Osteoblast (primary cell): ENCODE measurements at regions not wholly inside any gene's neighbourhood (a gene's known extent, or its start where the extent isn't known, plus 50 kb on each side); places are given as distances from the start of the nearest gene placed in this dataset.

Experiments used
- DNase-seq: peaks from one replicate; pipeline ENCODE4 v3.0.0; 2011; ENCODE audit warnings: low spot score, mixed read lengths; ENCODE audit not compliant: insufficient read length; ENCODE audit errors: missing footprints
- H2AFZ ChIP-seq: 2 replicates; pipeline ENCODE4 v1.6.0; 2011; ENCODE audit warnings: mild to moderate bottlenecking, low read length
- H3K27ac ChIP-seq: 2 replicates; pipeline ENCODE4 v1.5.1; 2011; ENCODE audit warnings: mild to moderate bottlenecking, low read depth, low read length, moderate library complexity
- H3K27me3 ChIP-seq: 2 replicates; pipeline ENCODE4 v1.6.0; 2012; ENCODE audit warnings: mild to moderate bottlenecking, control low read depth, inconsistent platforms, low read length, moderate library complexity; ENCODE audit not compliant: insufficient read depth
- H3K36me3 ChIP-seq: 2 replicates; pipeline ENCODE4 v1.5.1; 2011; ENCODE audit warnings: mild to moderate bottlenecking, low read length, control low read depth, moderate library complexity; ENCODE audit not compliant: insufficient read depth
- H3K4me1 ChIP-seq: 2 replicates; pipeline ENCODE4 v1.5.1; 2011; ENCODE audit warnings: mild to moderate bottlenecking, low read length, control low read depth, moderate library complexity; ENCODE audit not compliant: insufficient read depth
- H3K4me2 ChIP-seq: 2 replicates; pipeline ENCODE4 v1.6.0; 2011; ENCODE audit warnings: mild to moderate bottlenecking, low read length; ENCODE audit not compliant: insufficient read depth
- H3K4me3 ChIP-seq: fragments of 200-600 bp; sonication (generic); 3 replicates; pipeline ENCODE4 v1.5.1; 2012; ENCODE audit warnings: mild to moderate bottlenecking, low read length, inconsistent platforms; ENCODE audit not compliant: insufficient read depth
- H3K79me2 ChIP-seq: 2 replicates; pipeline ENCODE4 v1.6.0; 2012; ENCODE audit warnings: mild to moderate bottlenecking, low read length, control low read depth, inconsistent platforms; ENCODE audit not compliant: insufficient read depth
- H3K9me3 ChIP-seq: 2 replicates; pipeline ENCODE4 v1.5.1; 2011; ENCODE audit warnings: low read depth, low read length, control low read depth
- H4K20me1 ChIP-seq: 2 replicates; pipeline ENCODE4 v1.6.0; 2012; ENCODE audit warnings: mild to moderate bottlenecking, low read length, control low read depth; ENCODE audit not compliant: insufficient read depth
- CTCF ChIP-seq: IDR thresholded peaks from 2 replicates; pipeline ENCODE4 v1.5.1; 2011; ENCODE audit warnings: mild to moderate bottlenecking, low read depth, low read length, moderate library complexity; ENCODE audit errors: extremely low read depth

- no peak for DNase-seq
- Histone ChIP-seq H3K36me3 (no peaks in the 10 kb centered on the region), H3K9me3 (peaks cover 4% of the 10 kb centered on the region), H2AFZ (no peak overlapping the region), H3K27me3 (no peaks in the 10 kb centered on the region), H3K4me2 (no peak overlapping the region), H3K27ac (no peak overlapping the region), H3K4me3 (no peak overlapping the region), H3K79me2 (no peaks in the 10 kb centered on the region), H4K20me1 (no peaks in the 10 kb centered on the region), H3K4me1 (no peaks in the 10 kb centered on the region)
- no peak for TF ChIP-seq CTCF
Observed at GRCh38 chr9:74369844-74370243, 127.3 kb upstream of the RORB start.

- TF ChIP-seq CTCF, result no peak
- no peaks in the 10 kb centered on the region for H3K27me3 ChIP-seq
- no peak overlapping the region for H2AFZ ChIP-seq
- H3K4me2 ChIP-seq, result no peak overlapping the region
- H3K27ac ChIP-seq, result no peak overlapping the region
- H3K9me3 ChIP-seq, result peaks cover 4% of the 10 kb centered on the region
- H3K4me1 ChIP-seq, result no peaks in the 10 kb centered on the region
- no peak for DNase-seq
- H3K4me3 ChIP-seq, result no peak overlapping the region
- no peaks in the 10 kb centered on the region for H4K20me1 ChIP-seq
- no peaks in the 10 kb centered on the region for H3K36me3 ChIP-seq
- no peaks in the 10 kb centered on the region for H3K79me2 ChIP-seq
Observed at GRCh38 chr9:74373348-74373747, 123.8 kb upstream of the RORB start.

GRCh38 chr9:74379718-74380117 lies 117.4 kb upstream of the RORB start:
- no peak for DNase-seq
- Histone ChIP-seq H3K4me2 (no peak overlapping the region), H4K20me1 (no peaks in the 10 kb centered on the region), H3K4me3 (no peak overlapping the region), H3K36me3 (no peaks in the 10 kb centered on the region), H3K4me1 (no peaks in the 10 kb centered on the region), H3K27ac (no peak overlapping the region), H3K79me2 (no peaks in the 10 kb centered on the region), H3K9me3 (no peaks in the 10 kb centered on the region), H3K27me3 (no peaks in the 10 kb centered on the region), H2AFZ (no peak overlapping the region)
- TF ChIP-seq CTCF, result no peak

- no peak for DNase-seq
- Histone ChIP-seq H3K27ac (no peak overlapping the region), H3K4me1 (no peaks in the 10 kb centered on the region), H3K4me2 (no peak overlapping the region), H2AFZ (no peak overlapping the region), H3K4me3 (no peak overlapping the region), H3K79me2 (no peaks in the 10 kb centered on the region), H3K36me3 (no peaks in the 10 kb centered on the region), H3K9me3 (peaks cover 2% of the 10 kb centered on the region), H4K20me1 (no peaks in the 10 kb centered on the region), H3K27me3 (no peaks in the 10 kb centered on the region)
- no peak for TF ChIP-seq CTCF
Observed at GRCh38 chr9:74391816-74392215, 105.3 kb upstream of the RORB start.
